SU-DHL-6 (cell line): ENCODE measurements at regions not wholly inside any gene's neighbourhood (a gene's known extent, or its start where the extent isn't known, plus 50 kb on each side); places are given as distances from the start of the nearest gene placed in this dataset.
"Not testable (repeated sequence)": the region's sequence is repeated elsewhere in the genome, so short reads cannot be mapped to it uniquely, and the experiment has no call there.

Experiments used
- H2AFZ ChIP-seq: fragments of 200-600 bp; sonication (generic); 2 replicates; pipeline ENCODE4 v1.6.1; 2014; ENCODE audit warnings: low read depth, mild to moderate bottlenecking, moderate library complexity, mixed read lengths, antibody characterized with exemption, low read length; ENCODE audit not compliant: severe bottlenecking
- H3F3A ChIP-seq: fragments of 200-600 bp; shearing (Covaris generic); 2 replicates; pipeline ENCODE4 v1.6.0; 2016; ENCODE audit warnings: antibody characterized with exemption, mild to moderate bottlenecking; ENCODE audit not compliant: insufficient read depth
- H3K27ac ChIP-seq: fragments of 200-600 bp; sonication (generic); 2 replicates; pipeline ENCODE4 v1.5.1; 2016; ENCODE audit warnings: low read depth, mild to moderate bottlenecking, low read length, moderate library complexity, mixed read lengths
- H3K27me3 ChIP-seq: fragments of 200-600 bp; sonication (generic), shearing (Covaris generic); 2 replicates; pipeline ENCODE4 v1.6.0; 2014; ENCODE audit warnings: mild to moderate bottlenecking, low read length
- H3K36me3 ChIP-seq: fragments of 200-600 bp; sonication (generic); 2 replicates; pipeline ENCODE4 v1.6.1; 2014; ENCODE audit warnings: mild to moderate bottlenecking, low read length, mixed read lengths
- H3K4me2 ChIP-seq: fragments of 300-600, 200-600 bp; shearing (Covaris generic), sonication (generic); 2 replicates; pipeline ENCODE4 v1.6.0; 2014; ENCODE audit warnings: low read length, low read depth, mild to moderate bottlenecking; ENCODE audit not compliant: poor library complexity, severe bottlenecking
- H3K4me3 ChIP-seq: fragments of 200-600 bp; sonication (generic); 2 replicates; pipeline ENCODE4 v1.5.1; 2014; ENCODE audit warnings: antibody characterized with exemption, low read length, mild to moderate bottlenecking, mixed read lengths; ENCODE audit not compliant: insufficient read depth, poor library complexity, severe bottlenecking
- H3K79me2 ChIP-seq: fragments of 200-600 bp; sonication (generic); 2 replicates; pipeline ENCODE4 v1.6.1; 2014; ENCODE audit warnings: mild to moderate bottlenecking, low read length, moderate library complexity; ENCODE audit not compliant: insufficient read depth
- H3K9ac ChIP-seq: fragments of 200-600 bp; sonication (generic); 2 replicates; pipeline ENCODE4 v1.7.0; 2014; ENCODE audit warnings: mild to moderate bottlenecking, low read length
- H3K9me2 ChIP-seq: fragments of 200-600 bp; sonication (generic); replicated peaks from 2 replicates; pipeline ENCODE4 v1.6.1; 2014; ENCODE audit warnings: low read length; ENCODE audit not compliant: insufficient read depth
- H3K9me3 ChIP-seq: fragments of 200-600 bp; sonication (generic); 2 replicates; pipeline ENCODE4 v1.6.1; 2014; ENCODE audit warnings: low read length, mixed read lengths; ENCODE audit not compliant: insufficient read depth
- H4K20me1 ChIP-seq: fragments of 200-600 bp; sonication (generic); 2 replicates; pipeline ENCODE4 v1.6.1; 2014; ENCODE audit warnings: low read depth, mild to moderate bottlenecking, antibody characterized with exemption, low read length, moderate library complexity, mixed read lengths
- CTCF ChIP-seq: fragments of 200-600 bp; sonication (generic); IDR thresholded peaks from one replicate; pipeline ENCODE4 v1.5.1; 2017; ENCODE audit warnings: antibody characterized with exemption, mild to moderate bottlenecking, low read length, moderate library complexity; ENCODE audit not compliant: insufficient read depth, poor library complexity, severe bottlenecking
- EZH2phosphoT487 ChIP-seq: fragments of 200-600 bp; sonication (generic), shearing (Covaris generic); conservative IDR thresholded peaks from 2 replicates; pipeline ENCODE4 v1.6.1; 2018; ENCODE audit warnings: mild to moderate bottlenecking, antibody characterized with exemption, low read length, moderate library complexity, mixed read lengths

- Histone ChIP-seq H3K27me3 (no peaks in the 10 kb centered on the region), H3K36me3 (no peaks in the 10 kb centered on the region), H4K20me1 (no peaks in the 10 kb centered on the region), H3K27ac (no peak overlapping the region), H3K79me2 (no peaks in the 10 kb centered on the region), H3K4me3 (no peak overlapping the region), H3K9me3 (no peaks in the 10 kb centered on the region), H3F3A (no peaks in the 10 kb centered on the region), H3K9me2 (no peaks in the 10 kb centered on the region), H3K9ac (no peak overlapping the region), H2AFZ (no peak overlapping the region), H3K4me2 (no peak overlapping the region)
- TF ChIP-seq EZH2phosphoT487 = no peak
- TF ChIP-seq CTCF = no peak
These were observed 268.3 kb downstream of the VRK1 start for GRCh38 chr14:97065305-97066067.

DNA sequence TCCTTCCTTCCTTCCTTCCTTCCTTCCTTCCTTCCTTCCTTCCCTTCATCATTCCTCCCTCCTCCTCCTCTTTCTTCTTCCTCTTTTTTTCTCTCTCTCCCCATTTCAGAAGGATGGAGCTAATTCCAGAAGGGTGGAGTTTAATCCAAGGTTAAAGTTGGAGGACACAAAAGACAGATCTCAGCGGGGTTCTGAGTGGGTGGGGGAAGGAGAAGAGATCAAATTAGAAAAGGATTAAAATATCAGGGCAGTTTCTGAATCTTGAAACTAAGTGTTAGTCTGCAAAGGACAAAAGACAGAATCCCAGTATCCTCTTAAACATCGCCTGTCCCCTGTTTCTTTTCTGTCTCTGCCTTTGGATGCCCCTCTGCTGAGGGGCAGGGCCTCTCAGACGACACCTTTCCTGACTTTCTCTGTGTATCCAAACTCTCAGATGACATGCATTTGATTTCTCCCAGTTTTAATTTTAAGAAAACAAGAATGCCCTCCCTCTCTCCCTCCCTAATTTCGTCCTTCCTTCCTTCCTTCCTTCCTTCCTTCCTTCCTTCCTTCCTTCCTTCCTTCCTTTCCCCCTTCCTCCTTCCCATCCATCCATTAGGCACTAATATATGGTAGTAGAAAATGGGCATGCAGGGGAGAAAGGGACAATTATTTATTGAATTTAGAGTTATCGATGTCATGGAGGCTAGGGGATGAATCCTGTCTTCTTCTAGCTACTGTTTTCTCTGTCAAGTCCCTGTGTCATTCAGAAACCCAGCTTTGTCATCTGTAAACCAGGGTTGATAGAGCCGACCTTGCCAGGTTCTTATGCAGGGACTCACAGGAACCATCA, 269.1 kb downstream of the VRK1 start:
- no peak overlapping the region for H3K9ac ChIP-seq
- no peaks in the 10 kb centered on the region for H3F3A ChIP-seq
- no peak overlapping the region for H3K4me3 ChIP-seq
- no peaks in the 10 kb centered on the region for H3K9me2 ChIP-seq
- no peaks in the 10 kb centered on the region for H3K9me3 ChIP-seq
- no peaks in the 10 kb centered on the region for H3K79me2 ChIP-seq
- H4K20me1 ChIP-seq = no peaks in the 10 kb centered on the region
- H2AFZ ChIP-seq = no peak overlapping the region
- TF ChIP-seq EZH2phosphoT487 (no peak), CTCF (no peak)
- no peak overlapping the region for H3K27ac ChIP-seq
- H3K4me2 ChIP-seq = no peak overlapping the region
- no peaks in the 10 kb centered on the region for H3K27me3 ChIP-seq
- no peaks in the 10 kb centered on the region for H3K36me3 ChIP-seq

- not testable (repeated sequence) for H3K36me3 ChIP-seq, H3F3A ChIP-seq, H3K27me3 ChIP-seq, H3K4me3 ChIP-seq, H3K9ac ChIP-seq, H3K27ac ChIP-seq, H3K4me2 ChIP-seq, H3K79me2 ChIP-seq, H3K9me3 ChIP-seq, H4K20me1 ChIP-seq, H3K9me2 ChIP-seq, H2AFZ ChIP-seq
These were observed 271.1 kb downstream of the VRK1 start for GRCh38 chr14:97068293-97068692.

- no peak overlapping the region for H3K27ac ChIP-seq
- no peaks in the 10 kb centered on the region for H3K79me2 ChIP-seq
- no peak overlapping the region for H2AFZ ChIP-seq
- no peaks in the 10 kb centered on the region for H3K9me2 ChIP-seq
- H3K9me3 ChIP-seq = no peaks in the 10 kb centered on the region
- H4K20me1 ChIP-seq = no peaks in the 10 kb centered on the region
- H3K4me3 ChIP-seq = no peak overlapping the region
- TF ChIP-seq EZH2phosphoT487 = no peak
- no peak for TF ChIP-seq CTCF
- no peaks in the 10 kb centered on the region for H3F3A ChIP-seq
- H3K36me3 ChIP-seq = no peaks in the 10 kb centered on the region
- no peak overlapping the region for H3K4me2 ChIP-seq
- no peaks in the 10 kb centered on the region for H3K27me3 ChIP-seq
- H3K9ac ChIP-seq = no peak overlapping the region
These were observed 273.1 kb downstream of the VRK1 start for GRCh38 chr14:97070259-97070658.
